GM21360 (cell line): ENCODE measurements at regions not wholly inside any gene's neighbourhood (a gene's known extent, or its start where the extent isn't known, plus 50 kb on each side); places are given as distances from the start of the nearest gene placed in this dataset.
"Not testable (repeated sequence)": the region's sequence is repeated elsewhere in the genome, so short reads cannot be mapped to it uniquely, and the experiment has no call there.

ENCODE experiments used
- ATAC-seq: cut with Tn5 transposase; IDR thresholded peaks from one replicate; pipeline ENCODE4 v1.9.1; 2021; ENCODE audit warnings: mild to moderate bottlenecking, moderate library complexity; ENCODE audit not compliant: unreplicated experiment

GRCh38 chr18:49697049-49697448, 116.3 kb downstream of the ACAA2 start:
- ATAC-seq: no peak

DNA sequence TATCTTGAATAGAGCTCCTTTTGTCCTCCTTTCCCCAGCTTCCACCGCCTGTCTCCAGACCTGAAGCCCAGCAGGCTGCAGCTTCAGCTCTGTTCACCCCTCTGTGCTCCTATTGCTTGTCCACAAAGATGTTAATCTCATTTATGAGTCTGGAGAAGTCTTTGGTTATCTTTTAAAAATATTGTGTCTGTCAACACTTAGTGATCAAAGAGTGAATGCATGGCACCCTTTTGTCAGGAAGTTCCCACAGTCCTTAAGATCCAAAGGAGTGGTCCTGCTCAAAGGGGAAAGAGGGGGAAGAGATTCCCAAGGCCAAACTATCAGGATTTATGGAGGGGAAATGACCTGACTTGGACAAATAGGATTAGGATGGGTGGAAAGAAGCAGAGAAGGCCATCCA, 118.9 kb downstream of the ACAA2 start:
- no peak for ATAC-seq

GRCh38 chr18:49693717-49694005, 119.7 kb downstream of the ACAA2 start:
- ATAC-seq: no peak

- ATAC-seq: no peak
Measured at GRCh38 chr18:49692906-49693716, 120.2 kb downstream of the ACAA2 start.

GRCh38 chr18:49691177-49691608, 122.1 kb downstream of the ACAA2 start:
- ATAC-seq: no peak

- ATAC-seq: no peak
Measured at GRCh38 chr18:49690312-49690711, 123.0 kb downstream of the ACAA2 start.

GRCh38 chr18:49685231-49685942, 123.5 kb downstream of the LIPG start:
- ATAC-seq: no peak

DNA sequence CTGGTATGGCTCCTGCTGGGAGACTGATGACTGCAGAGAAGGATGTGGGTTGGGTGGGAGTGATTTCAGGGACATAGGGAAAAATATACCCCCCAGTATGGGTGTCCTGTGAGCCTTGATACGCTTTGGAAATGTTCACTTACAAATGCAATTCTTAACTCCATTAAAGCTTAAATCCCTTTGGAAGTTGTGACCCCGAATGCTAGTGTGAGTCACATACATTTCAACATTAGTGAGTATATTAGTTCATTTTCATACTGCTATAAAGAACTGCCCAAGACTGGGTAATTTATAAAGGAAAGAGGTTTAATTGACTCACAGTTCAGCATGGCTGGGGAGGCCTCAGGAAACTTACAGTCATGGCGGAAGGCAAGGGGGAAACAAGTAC, 120.9 kb downstream of the LIPG start:
- not testable (repeated sequence) for ATAC-seq

GRCh38 chr18:49682173-49682802, 120.4 kb downstream of the LIPG start:
- ATAC-seq: no peak

- ATAC-seq: no peak
Measured at GRCh38 chr18:49681387-49681786, 119.5 kb downstream of the LIPG start.

GRCh38 chr18:49678440-49678839, 116.6 kb downstream of the LIPG start:
- no peak for ATAC-seq

- ATAC-seq: no peak
Measured at GRCh38 chr18:49677762-49678413, 116.0 kb downstream of the LIPG start.

- ATAC-seq: no peak
Measured at GRCh38 chr18:49677081-49677480, 115.2 kb downstream of the LIPG start.

- no peak for ATAC-seq
Measured at GRCh38 chr18:49673281-49673680, 111.4 kb downstream of the LIPG start.

DNA sequence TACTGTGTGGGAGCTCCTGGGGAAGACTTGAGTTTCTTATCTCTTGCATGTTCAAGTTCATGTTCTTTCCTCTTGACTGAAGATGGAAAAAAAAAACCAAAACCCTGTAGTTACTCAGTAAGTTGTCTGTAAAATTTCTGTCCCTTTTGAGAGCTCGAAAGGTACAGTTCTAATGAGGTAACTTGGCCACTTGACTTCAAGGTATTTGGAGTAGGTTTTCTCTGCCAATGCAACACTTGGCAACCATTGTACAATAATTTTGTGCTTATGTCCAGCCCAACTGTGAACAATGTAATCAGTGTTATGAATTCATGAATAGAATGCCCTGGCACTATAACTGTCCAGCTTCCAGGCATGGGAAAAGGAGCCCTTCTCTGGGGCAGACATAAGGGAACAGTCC, 111.0 kb downstream of the LIPG start:
- no peak for ATAC-seq

- no peak for ATAC-seq
Measured at GRCh38 chr18:49669403-49669802, 107.5 kb downstream of the LIPG start.

- ATAC-seq: no peak
Measured at GRCh38 chr18:49668574-49669275, 106.9 kb downstream of the LIPG start.

DNA sequence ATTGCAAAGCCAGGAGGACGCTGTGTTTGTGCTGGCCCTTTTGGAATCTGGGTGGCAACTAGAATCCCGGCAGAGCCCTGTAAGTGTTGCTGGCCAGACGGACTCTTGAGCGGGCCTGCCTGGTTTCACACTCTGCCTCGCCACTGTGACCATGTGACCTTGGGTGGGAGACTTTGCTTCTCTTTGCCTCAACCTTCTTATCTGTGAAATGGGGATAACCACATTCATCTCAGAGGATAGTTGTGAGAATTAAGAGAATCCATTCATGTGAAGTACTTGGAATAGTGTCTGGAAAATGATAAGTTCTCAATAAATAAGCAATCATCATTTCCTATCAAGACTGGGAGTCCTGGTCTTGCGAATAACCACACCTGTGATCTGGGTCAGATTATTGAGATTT, 105.6 kb downstream of the LIPG start:
- no peak for ATAC-seq

DNA sequence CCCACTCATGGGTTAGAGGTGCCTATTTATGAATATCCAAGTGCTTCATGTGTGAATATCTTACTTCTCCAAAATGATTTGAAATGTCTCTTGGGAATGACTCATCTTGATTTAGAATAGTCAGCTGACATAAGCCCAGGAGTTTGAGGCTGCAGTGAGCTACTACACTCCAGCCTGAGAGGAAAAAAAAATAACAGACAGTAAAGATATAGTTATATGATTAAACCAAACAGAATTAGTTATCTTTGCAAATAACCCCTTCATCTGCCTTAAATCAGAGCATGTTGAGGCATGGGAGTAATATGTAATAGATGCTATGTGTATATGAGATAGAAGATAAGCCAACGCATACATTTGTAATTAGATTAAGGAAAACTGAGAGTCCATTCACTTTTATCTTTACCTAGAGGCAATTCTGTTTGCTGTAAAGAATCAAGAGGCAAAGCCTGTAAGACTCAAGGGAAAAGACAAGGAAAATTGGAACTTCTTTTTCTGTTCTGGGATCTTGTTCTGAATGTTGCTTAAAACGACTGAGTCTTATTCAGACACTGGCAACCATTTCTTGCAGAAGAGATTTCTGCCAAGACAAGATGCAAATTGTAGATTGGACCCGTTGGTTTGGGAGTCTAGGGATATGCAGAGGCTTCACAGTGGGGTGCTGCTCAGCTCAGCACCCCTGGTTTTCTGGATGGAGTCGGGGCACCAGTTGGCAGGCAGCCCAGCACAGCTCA, 104.4 kb downstream of the LIPG start:
- ATAC-seq: no peak
